ENCODE measurements at regions not wholly inside any gene's neighbourhood (a gene's known extent, or its start where the extent isn't known, plus 50 kb on each side); places are given as distances from the start of the nearest gene placed in this dataset.

DNA sequence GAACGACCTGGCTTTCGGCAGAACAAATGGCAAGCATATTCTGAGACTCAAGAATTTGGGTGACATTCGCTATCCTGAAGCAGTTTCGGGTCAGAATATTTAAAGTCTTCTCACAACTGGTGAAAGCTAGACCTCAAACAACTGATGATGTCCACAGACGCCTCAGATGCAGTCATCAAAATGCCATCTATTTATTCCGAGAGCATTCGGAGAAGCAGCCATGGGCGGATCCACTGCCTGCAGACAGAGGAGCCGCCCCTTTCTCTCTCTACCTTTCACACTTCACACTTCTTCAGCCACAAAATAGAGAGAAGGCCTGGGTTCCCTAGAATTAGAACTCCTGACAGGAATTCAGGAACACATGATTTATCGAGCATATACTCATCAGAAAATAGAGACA is 65.8 kb upstream of the CREB1 start:
- DNase-seq: no peak

DNA sequence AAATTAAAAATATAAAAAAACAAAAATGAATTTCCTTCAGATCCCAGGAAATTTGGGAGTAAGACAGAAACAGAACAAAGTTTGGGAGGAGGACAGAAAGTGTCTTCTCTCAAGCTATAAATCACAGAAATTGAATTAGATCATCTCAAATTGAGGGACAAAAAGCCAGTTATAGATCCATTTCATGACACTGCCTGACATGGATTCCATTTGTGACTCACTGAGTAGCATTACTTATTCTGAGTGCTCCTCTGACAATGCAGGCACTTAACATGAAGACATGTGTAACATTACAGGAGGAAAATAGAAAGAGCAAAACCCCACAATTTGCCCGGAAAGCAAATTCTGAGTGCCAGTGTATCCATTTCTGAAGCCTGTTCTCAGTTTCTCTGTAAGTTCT is 63.9 kb upstream of the CREB1 start:
- DNase-seq: no peak

DNA sequence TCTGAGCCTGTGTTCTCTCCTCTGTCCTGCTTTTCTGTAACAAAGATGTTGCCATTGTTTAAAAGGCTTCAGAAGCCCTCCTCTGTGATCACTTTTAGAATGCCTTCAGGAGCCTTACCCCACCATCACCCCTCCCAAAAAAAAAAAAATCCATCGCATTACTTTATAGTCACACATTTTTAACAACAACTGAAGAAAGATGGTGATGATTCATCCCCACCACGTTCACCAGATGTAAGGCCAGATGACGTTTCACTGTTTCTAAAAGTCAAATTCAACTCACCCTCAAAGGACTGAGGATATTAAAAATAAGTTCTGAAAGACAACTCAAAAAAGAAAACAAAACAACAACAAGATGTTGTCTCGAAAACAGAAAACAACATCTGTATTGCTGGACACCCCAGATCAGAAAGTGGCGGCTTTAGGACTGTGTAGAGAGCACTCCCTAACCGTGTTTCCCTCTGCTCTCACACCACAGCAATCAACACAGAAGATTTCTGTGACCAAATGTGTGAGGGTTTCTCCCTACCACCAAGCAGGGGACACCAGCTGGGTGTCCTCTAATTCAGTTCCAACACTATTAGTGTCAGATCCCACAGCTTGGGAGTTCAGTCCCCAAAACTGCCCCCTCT is 61.9 kb upstream of the CREB1 start:
- peak; percentile 86 for DNase-seq

DNA sequence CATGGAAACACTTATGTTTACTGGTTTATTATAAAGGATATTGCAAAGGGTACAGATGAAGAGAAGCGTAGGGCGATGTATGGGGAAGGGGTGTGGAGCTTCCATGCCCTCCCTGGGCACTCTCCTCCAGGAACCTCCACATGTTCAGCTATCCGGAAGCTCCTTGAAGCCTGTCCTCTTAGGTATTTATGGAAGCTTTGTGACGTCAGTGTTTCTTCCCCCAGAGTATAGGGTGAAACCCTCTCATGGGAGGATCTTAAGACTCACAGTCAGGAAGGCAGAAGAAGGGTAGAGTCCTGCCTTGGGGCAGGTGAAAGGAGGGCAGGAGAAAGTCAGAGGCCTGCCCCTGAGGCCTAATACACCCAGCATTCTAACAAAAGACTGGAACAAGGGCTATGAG is 61.3 kb upstream of the CREB1 start:
- DNase-seq: peak; percentile 54

DNA sequence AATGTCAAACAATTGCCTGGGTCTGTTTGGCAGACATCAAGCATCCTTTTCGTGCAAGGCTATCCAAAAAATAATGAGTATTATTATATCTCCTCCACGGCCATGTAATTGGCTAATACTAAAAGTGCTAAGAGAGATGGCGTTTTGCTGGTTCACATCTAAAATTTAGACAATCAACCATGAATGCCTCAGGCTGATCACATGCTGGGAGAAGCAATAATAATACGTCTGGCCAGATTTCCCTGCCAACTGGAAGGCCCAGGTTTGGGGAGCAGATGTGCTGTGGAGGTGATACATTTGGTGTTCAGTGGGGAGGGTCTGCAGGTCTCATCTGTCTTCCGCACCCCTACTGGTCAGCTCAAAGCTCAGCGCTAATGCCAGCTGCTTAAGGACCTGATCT is 60.3 kb upstream of the CREB1 start:
- DNase-seq: no peak

DNA sequence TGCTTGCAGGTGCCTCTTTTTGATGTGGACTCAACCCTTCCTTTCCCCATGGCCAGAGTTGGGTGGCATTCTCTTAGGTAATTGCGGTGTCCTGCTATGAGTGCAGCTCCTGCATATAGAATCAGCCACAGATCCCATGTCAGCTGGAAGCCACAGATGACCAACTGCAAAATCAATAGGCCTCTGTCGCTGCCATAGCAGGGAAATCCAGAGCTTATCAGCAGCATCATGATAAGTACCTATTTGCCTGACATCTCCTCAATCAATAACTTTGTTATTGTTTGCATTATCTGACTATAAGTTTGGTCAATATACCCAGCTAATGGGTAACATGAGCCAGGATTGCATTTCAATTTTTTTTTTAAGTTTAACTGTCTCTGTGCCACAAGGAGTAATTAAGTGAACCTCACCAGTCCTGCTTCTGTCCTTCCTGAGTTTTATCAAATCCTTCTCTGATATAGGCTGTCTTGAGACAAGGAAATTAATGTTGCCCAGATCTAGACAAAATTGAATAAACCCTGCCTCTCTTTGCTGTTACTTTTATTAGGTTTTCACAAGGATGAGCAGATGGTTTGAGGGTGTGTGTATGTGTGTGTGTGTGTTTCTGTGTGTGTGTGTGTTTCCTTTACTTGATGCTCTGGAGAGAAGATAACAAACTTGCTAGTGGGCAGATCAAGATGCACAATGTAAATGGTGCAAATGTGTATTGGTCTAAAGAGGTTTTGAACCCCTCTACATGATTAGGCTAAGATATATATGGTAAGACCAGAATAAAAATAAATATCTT is 59.6 kb upstream of the CREB1 start:
- no peak for DNase-seq

DNA sequence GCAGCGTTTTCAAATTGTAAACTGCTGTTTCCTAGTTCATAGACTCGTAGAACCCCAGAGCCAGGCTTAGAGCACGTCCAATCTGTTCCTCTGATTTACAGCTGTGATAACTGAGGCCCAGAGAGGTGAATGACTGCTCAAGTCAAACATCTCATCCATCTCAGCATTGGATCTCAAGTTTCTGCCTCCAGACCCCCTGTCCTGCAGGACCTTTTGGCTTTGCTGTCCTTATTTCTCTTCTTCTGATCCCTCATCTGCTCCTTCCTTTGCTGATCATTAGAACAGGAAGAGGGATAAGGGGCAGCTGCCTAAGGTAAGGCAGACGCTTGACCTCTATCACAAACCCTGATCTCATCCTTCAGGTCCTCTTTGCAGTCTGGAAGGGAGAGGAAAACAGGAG is 58.5 kb upstream of the CREB1 start:
- DNase-seq: no peak

DNA sequence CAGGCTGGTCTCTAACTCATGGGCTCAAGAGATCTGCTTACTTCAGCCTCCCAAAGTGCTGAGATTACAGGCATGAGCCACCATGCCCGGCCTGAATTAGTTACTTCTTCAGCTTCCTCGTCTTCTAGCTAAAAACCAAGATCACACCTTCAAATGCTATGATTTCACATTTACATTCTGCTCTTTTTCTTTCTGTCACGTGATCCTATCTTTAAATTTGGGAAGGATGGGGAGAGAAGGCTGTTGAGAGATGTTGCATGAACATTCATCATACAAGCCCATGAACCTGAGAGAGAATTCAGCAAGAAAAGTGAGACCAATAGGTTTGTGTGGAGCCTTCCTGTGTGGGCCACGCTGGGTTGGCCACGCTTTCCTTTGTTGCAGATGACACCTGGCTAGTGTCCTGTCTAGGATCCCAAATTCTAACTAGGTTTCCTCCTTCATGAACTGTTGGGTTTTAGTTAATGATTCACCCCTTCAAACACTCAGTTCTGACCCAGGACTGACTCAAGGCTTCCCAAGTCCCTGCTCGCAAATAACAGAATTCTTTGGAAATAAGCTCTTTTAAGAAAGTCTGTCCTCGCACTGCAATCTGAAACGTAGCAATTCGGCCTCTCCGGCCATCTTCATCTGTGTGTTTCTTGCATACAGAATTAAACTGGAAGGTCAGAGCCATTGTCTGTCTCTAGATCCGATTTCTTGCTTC is 57.3 kb upstream of the CREB1 start:
- DNase-seq: no peak

DNA sequence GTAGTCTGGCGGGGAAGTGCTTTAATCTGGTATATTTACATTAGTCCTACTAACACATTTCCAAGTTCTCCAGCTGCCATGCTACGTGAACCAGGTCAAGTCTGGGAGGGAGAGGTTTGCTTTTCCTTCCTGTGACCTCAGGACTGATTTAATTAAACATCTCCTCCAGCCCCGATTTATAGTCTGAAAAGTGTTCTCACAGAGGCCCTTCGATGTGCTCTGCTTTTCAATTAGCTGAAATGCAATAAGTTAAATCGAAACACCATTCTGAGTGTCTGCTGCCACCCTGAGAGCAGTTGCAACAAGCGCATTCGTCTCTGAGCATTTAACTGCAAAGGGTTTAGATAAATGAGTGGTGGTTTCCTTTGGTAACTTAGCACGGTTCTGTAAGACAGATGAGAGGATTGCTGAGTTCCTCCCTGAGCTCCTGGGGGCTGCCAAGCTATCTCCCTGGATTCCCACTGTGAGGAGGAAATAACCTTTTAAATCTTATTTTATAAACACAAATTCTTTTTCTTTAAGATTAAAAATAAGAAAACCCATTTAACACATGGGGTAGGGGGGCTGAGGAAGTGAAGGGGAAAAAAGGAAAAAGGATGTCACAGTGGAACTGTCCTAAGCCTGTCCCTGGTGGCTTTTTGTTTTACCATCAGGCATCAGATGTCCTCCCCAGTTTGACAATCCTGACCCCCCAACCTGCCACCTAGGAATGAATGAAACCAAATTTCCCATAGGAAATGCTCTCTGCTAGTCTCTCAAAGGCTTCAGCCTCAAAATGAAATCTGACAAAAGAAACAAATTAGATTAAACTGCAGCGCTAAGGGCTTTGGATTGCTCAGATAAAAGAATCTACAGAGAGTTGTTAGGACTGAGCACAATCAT is 56.5 kb upstream of the CREB1 start:
- peak; percentile 89 for DNase-seq

DNA sequence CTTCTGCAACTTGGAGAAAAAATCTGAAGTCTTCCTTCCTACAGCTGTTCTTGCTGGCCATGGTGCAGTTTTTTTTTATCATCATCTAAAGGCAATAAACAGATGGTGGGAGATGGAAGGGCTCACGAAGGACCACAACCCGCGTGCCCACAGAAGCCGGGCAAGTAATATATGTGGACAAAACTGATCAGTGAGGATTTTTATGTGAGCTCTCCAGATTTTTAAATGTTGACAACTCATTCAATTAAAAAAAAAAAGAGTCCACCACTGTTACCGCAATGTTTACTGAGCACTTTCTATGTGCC is 55.9 kb upstream of the CREB1 start:
- no peak for DNase-seq

DNA sequence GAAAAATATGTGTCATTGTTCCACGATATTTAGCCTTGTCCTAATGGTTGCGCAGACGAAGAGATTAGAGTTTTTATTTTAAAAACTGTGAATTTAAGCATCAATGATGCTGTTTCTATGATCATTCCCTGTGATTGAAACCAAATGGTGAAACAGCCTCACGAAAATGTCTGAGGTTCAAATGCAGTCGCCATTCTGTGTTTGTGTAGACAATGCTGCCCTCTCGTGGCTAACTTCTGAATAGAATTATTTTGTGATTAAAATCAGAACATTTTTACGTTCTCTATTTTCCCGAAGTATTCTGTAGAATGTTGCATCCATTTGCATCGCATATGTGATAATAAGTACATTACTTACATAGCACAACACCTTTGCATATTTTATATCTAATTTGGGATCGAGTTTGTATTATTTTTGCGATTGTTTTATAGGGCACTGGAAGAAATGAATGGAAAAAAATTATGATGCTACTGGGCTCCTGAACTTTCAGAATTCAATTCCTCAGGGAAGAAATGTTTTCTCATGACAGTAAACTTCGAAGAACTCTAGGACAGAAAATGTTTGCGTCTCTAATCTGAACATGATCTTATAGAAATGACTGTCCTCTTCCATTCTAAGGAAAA is 54.8 kb upstream of the CREB1 start:
- DNase-seq: peak; percentile 74

DNA sequence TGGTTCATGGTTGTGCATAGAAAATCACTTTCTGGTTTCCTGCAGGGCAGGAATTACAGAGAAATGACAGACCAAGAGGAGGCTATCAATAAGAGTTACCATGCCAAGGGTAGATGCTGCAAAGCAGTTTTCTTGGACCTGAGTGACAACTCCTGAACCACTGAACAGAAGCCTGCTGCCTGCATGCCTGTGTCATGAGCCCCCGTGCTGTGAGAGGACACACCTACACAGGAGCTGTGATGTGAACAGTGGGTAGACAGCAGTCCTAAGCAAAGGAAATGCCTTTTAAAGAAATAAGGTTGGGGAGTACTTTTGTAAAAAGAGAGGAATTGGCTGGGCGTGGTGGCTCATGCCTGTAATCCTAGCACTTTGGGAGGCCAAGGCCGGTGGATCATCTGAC is 54.2 kb upstream of the CREB1 start:
- DNase-seq: no peak

DNA sequence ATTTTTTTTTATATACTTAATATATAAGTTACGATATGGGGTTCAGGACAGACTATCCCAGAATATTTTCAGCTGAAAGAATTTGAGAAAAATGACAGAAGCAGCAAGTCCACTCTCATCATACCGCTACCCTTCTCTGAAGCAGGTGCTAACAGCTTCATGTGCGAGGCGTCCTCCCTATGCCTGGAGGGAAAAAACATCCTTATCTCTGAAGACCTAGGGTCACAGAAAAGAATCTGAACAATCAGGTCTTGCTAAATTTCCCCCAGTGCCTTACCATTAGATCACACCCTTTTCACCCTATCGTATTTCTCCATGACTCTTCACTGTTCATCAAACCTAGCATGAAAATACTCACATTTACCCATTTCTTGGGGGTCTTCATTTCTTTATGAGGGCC is 51.9 kb upstream of the CREB1 start:
- no peak for DNase-seq

DNA sequence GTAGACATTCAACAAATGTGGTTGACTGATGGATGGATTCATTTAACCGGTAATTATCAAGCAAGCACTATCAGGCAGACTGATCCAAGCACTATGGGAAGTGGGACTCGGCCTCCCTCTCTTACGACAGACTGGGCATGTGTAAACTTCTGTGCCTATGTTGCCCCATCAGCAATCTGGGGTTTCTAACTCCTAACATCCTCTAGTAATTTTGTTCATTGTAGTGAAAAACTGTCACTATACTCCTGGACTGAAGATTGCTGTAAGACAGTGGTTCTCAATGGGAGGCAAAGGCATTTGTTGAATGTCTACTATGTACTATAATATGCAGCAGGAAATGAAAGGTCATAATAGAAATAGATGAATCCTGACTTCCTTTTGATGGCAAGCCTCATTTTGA is 51.2 kb upstream of the CREB1 start:
- peak; percentile 31 for DNase-seq

DNA sequence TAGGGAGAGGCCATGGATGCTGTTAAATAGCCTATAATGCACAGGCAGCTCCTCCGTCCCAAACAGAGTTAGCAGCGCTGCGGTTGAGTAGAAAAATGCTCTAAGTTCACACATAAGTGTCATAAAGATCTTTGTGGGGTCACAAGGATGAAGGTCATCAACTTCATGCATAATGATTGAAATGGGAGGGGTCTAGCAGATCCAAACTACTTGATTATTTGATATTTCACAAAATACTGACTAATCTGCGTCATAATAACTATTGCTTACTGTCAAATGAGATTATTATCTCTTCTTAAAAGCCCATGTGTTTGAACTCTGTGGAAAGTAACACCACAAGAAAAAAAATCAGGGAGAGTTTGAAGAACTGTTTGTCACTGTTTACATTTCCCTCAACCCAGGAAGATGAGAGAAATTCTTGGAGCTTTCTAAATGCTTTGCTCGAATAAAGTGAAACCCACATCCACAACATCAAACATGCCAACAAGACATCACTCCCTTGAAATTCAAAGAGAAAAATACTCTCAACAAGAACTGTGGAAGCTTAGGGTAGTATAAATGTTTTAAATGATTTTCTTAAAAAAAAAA is 50.5 kb upstream of the CREB1 start:
- DNase-seq: peak; percentile 31
